K562 (cell line): ENCODE measurements at regions not wholly inside any gene's neighbourhood (a gene's known extent, or its start where the extent isn't known, plus 50 kb on each side); places are given as distances from the start of the nearest gene placed in this dataset.

Source experiments
- ATAC-seq: fragments of 200-7000 bp; cut with Tn5 transposase; 3 replicates; pipeline ENCODE4 v1.9.1; 2020; ENCODE audit warnings: moderate library complexity
- BruUV-seq: library from RNA; stranded (reverse); fragments of 400-500 nt; replicated peaks from 2 replicates; lab custom pipeline; 2021; lab: Mats Ljungman, UMichigan
- CTCF ChIA-PET: fragments of 300-600 bp; formaldehyde crosslinking; extraction: SDS; loops from one replicate; lab custom pipeline; 2021; ENCODE audit warnings: low intra/inter-chr PET ratio; lab: Yijun Ruan, JAX
- POLR2A ChIA-PET: fragments of 300-600, 350-650 bp; sonication (Branson Sonifier 250); formaldehyde crosslinking; extraction: SDS; loops from one replicate; lab custom pipeline; 2021; ENCODE audit warnings: antibody characterized with exemption, inconsistent platforms; lab: Yijun Ruan, JAX
- DNase-seq, 4 experiments: peaks; one replicate each; pipeline versions ENCODE4 v3.0.0 to v3.0.0-alpha.2; 2011 to 2018; ENCODE audit warnings: low spot score in 3 of 4, mixed read lengths in 3 of 4; ENCODE audit errors: extremely low read depth in 1 of 4
- FAIRE-seq: peaks from 2 replicates; lab custom pipeline; 2011; peaks lifted over from hg19 to GRCh38; lab: Jason Lieb, UNC
- H2AFZ ChIP-seq: 2 replicates; pipeline ENCODE4 v1.6.0; 2011; ENCODE audit warnings: low read depth, low read length, control low read depth, inconsistent platforms
- H3K27ac ChIP-seq: fragments of 200-600 bp; 3 replicates; pipeline ENCODE4 v1.8.0; 2011; ENCODE audit warnings: low read depth, mild to moderate bottlenecking, control low read depth, inconsistent platforms, low read length, moderate library complexity, mixed read lengths; ENCODE audit errors: extremely low read depth
- H3K27me3 ChIP-seq, 2 experiments: fragments of 300-600 bp in 1 of 2; 2 replicates in 1 of 2; 3 replicates in 1 of 2; pipeline versions ENCODE4 v1.6.0 to v1.8.0; 2011; ENCODE audit warnings: inconsistent platforms in 2 of 2, low read length in 2 of 2, mild to moderate bottlenecking in 1 of 2, mixed read lengths in 1 of 2, moderate library complexity in 1 of 2; ENCODE audit not compliant: control insufficient read depth in 2 of 2, insufficient read depth in 2 of 2
- H3K36me3 ChIP-seq: fragments of 300-600 bp; 3 replicates; pipeline ENCODE4 v1.8.0; 2011; ENCODE audit warnings: mild to moderate bottlenecking, low read length, inconsistent platforms; ENCODE audit not compliant: control insufficient read depth, insufficient read depth
- H3K4me1 ChIP-seq, 2 experiments: fragments of 200-600 bp in 1 of 2; replicated peaks in 1 of 2; 2 replicates in 1 of 2; 3 replicates in 1 of 2; pipeline versions ENCODE4 v1.5.1 to v1.8.0; 2011; ENCODE audit warnings: inconsistent platforms in 2 of 2, low read length in 2 of 2, mild to moderate bottlenecking in 1 of 2, mixed read lengths in 1 of 2, moderate library complexity in 1 of 2; ENCODE audit not compliant: control insufficient read depth in 2 of 2, insufficient read depth in 2 of 2
- H3K4me2 ChIP-seq: 2 replicates; pipeline ENCODE4 v1.6.1; 2011; ENCODE audit warnings: low read length, control low read depth, inconsistent platforms, mixed read lengths; ENCODE audit not compliant: insufficient read depth
- H3K4me3 ChIP-seq: fragments of 200-600 bp; sonication (generic), shearing (Covaris generic); 2 replicates; pipeline ENCODE4 v1.5.1; 2016; ENCODE audit warnings: control low read depth, inconsistent platforms
- H3K79me2 ChIP-seq: fragments of 200-600 bp; 3 replicates; pipeline ENCODE4 v1.8.0; 2011; ENCODE audit warnings: low read length, inconsistent platforms; ENCODE audit not compliant: control insufficient read depth, insufficient read depth
- H3K9ac ChIP-seq, 2 experiments: 2 replicates each; pipeline versions ENCODE4 v1.6.0 to v1.6.1; 2011; ENCODE audit warnings: low read depth in 2 of 2, low read length in 2 of 2, control low read depth in 1 of 2, inconsistent platforms in 1 of 2, mild to moderate bottlenecking in 1 of 2, mixed read lengths in 1 of 2; ENCODE audit not compliant: insufficient read depth in 1 of 2
- H3K9me1 ChIP-seq: one replicate; pipeline ENCODE4 v1.6.0; 2011; ENCODE audit warnings: inconsistent platforms, mild to moderate bottlenecking, low read length, moderate library complexity; ENCODE audit not compliant: control insufficient read depth, insufficient read depth
- H3K9me3 ChIP-seq: replicated peaks from 2 replicates; pipeline ENCODE4 v1.5.1; 2011; ENCODE audit warnings: low read depth, low read length, inconsistent platforms; ENCODE audit not compliant: control insufficient read depth, insufficient read depth
- H4K20me1 ChIP-seq: replicated peaks from 2 replicates; pipeline ENCODE4 v1.6.1; 2011; ENCODE audit warnings: low read length, inconsistent platforms, mixed read lengths; ENCODE audit not compliant: control insufficient read depth, insufficient read depth
- HDAC8 ChIP-seq: fragments of 450-650 bp; IDR thresholded peaks from 2 replicates; pipeline ENCODE4 v1.6.1; 2016; ENCODE audit warnings: mild to moderate bottlenecking, missing genetic modification characterization, moderate library complexity, missing compliant biosample characterization
- SLC30A9 ChIP-seq: fragments of 250-450 bp; sonication (Bioruptor Pico); IDR thresholded peaks from 2 replicates; pipeline ENCODE4 v1.8.0; 2022; ENCODE audit warnings: mild to moderate bottlenecking, moderate library complexity
- SMAD2 ChIP-seq: fragments of 150-350 bp; IDR thresholded peaks from 2 replicates; pipeline ENCODE4 v1.6.1; 2014; ENCODE audit warnings: low read depth, mild to moderate bottlenecking, low read length
- STAT5B ChIP-seq: fragments of 250-450 bp; sonication (Bioruptor Pico); IDR thresholded peaks from 2 replicates; pipeline ENCODE4 v1.8.0; 2021; ENCODE audit warnings: mild to moderate bottlenecking, inconsistent platforms
- TAF1 ChIP-seq: IDR thresholded peaks from 2 replicates; pipeline ENCODE4 v1.6.1; 2011; ENCODE audit warnings: mild to moderate bottlenecking, low read length, moderate library complexity; ENCODE audit not compliant: insufficient read depth, control insufficient read depth, severe bottlenecking; ENCODE audit errors: extremely low read depth
- U2AF1 ChIP-seq: fragments of 200-400 bp; formaldehyde crosslinking; optimal IDR thresholded peaks from 2 replicates; pipeline ENCODE3; 2017; ENCODE audit warnings: mild to moderate bottlenecking, low read depth, low read length, moderate library complexity
- ZNF3 ChIP-seq: fragments of 250-450 bp; sonication (Bioruptor Pico); IDR thresholded peaks from 2 replicates; pipeline ENCODE4 v1.5.0; 2021; ENCODE audit warnings: mild to moderate bottlenecking, moderate library complexity
- WGBS: fragments of 100-300 bp; shearing (Covaris generic); methylation state at CpG from one replicate; pipeline ENCODE4 v1.1.6; 2016; ENCODE audit warnings: low coverage, mixed read lengths; ENCODE audit not compliant: insufficient coverage; ENCODE audit errors: missing lambda C conversion rate; 5-methylcytosine and 5-hydroxymethylcytosine counted together
- in situ Hi-C: fragments of 300-500 bp; cut with MboI; formaldehyde crosslinking; loops from 4 replicates; pipeline ENCODE4 v1.15.0; 2018; ENCODE audit warnings: inconsistent platforms, mixed read lengths
- intact Hi-C: fragments of 100-400 bp; cut with micrococcal nuclease; formaldehyde crosslinking; loops from 2 replicates; pipeline ENCODE4 v1.14.2; 2022
- TF ChIP-seq, protein P1 (sequence below): fragments of 250-450 bp; sonication (Bioruptor Pico); IDR thresholded peaks from 2 replicates; pipeline ENCODE4 v1.4.0; 2020

GRCh38 chr13:78881054-78881453 is 222.1 kb upstream of the OBI1 start:
- intact Hi-C loops: no loop called here
- Histone ChIP-seq H3K9me1 (no peaks in the 10 kb centered on the region), H3K27me3 (no peaks in the 10 kb centered on the region), H3K4me3 (no peak overlapping the region), H3K4me1 (no peaks in the 10 kb centered on the region), H3K27ac (no peak overlapping the region), H3K79me2 (no peaks in the 10 kb centered on the region), H3K9me3 (no peaks in the 10 kb centered on the region), H3K9ac (no peak overlapping the region), H3K36me3 (no peaks in the 10 kb centered on the region), H3K4me2 (no peak overlapping the region), H2AFZ (no peak overlapping the region), H4K20me1 (no peaks in the 10 kb centered on the region)
- ChIA-PET POLR2A (no interaction called here), CTCF (no interaction called here)
- no peak for ATAC-seq
- TF ChIP-seq SLC30A9 (CRISPR knock-in tag): no peak
- DNase-seq: no peak
- no TSS peak for BruUV-seq
- in situ Hi-C loops: no loop called here
- no peak for FAIRE-seq
- WGBS: 0% methylated on average over 3 of the region's 3 CpGs

GRCh38 chr13:78876915-78877549 is 218.1 kb upstream of the OBI1 start:
- TF ChIP-seq ZNF3 (CRISPR knock-in tag): no peak
- TF ChIP-seq HDAC8 (tag): no peak
- TF ChIP-seq SMAD2: no peak
- TF ChIP-seq, protein P1, sequence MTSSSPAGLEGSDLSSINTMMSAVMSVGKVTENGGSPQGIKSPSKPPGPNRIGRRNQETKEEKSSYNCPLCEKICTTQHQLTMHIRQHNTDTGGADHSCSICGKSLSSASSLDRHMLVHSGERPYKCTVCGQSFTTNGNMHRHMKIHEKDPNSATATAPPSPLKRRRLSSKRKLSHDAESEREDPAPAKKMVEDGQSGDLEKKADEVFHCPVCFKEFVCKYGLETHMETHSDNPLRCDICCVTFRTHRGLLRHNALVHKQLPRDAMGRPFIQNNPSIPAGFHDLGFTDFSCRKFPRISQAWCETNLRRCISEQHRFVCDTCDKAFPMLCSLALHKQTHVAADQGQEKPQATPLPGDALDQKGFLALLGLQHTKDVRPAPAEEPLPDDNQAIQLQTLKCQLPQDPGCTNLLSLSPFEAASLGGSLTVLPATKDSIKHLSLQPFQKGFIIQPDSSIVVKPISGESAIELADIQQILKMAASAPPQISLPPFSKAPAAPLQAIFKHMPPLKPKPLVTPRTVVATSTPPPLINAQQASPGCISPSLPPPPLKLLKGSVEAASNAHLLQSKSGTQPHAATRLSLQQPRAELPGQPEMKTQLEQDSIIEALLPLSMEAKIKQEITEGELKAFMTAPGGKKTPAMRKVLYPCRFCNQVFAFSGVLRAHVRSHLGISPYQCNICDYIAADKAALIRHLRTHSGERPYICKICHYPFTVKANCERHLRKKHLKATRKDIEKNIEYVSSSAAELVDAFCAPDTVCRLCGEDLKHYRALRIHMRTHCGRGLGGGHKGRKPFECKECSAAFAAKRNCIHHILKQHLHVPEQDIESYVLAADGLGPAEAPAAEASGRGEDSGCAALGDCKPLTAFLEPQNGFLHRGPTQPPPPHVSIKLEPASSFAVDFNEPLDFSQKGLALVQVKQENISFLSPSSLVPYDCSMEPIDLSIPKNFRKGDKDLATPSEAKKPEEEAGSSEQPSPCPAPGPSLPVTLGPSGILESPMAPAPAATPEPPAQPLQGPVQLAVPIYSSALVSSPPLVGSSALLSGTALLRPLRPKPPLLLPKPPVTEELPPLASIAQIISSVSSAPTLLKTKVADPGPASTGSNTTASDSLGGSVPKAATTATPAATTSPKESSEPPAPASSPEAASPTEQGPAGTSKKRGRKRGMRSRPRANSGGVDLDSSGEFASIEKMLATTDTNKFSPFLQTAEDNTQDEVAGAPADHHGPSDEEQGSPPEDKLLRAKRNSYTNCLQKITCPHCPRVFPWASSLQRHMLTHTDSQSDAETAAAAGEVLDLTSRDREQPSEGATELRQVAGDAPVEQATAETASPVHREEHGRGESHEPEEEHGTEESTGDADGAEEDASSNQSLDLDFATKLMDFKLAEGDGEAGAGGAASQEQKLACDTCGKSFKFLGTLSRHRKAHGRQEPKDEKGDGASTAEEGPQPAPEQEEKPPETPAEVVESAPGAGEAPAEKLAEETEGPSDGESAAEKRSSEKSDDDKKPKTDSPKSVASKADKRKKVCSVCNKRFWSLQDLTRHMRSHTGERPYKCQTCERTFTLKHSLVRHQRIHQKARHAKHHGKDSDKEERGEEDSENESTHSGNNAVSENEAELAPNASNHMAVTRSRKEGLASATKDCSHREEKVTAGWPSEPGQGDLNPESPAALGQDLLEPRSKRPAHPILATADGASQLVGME: no peak
- TF ChIP-seq STAT5B (CRISPR knock-in tag): no peak
- TF ChIP-seq U2AF1: no peak
- TF ChIP-seq TAF1: no peak
- H2AFZ ChIP-seq: no peak overlapping the region

More at GRCh38 chr13:78876915-78877549, 218.1 kb upstream of the OBI1 start:
- H3K4me2 ChIP-seq: no peak overlapping the region
- no peaks in the 10 kb centered on the region for H3K27me3 ChIP-seq
- H4K20me1 ChIP-seq: no peaks in the 10 kb centered on the region
- H3K36me3 ChIP-seq: no peaks in the 10 kb centered on the region
- 0% methylated on average over 1 of the region's 1 CpG for WGBS
- no peaks in the 10 kb centered on the region for H3K79me2 ChIP-seq
- no peak overlapping the region for H3K4me3 ChIP-seq
- no peaks in the 10 kb centered on the region for H3K9me1 ChIP-seq
- FAIRE-seq (no peak), ATAC-seq (no peak), DNase-seq (no peak)
- no peak overlapping the region for H3K9ac ChIP-seq
- ChIA-PET POLR2A (no interaction called here), CTCF (no interaction called here)
- H3K27ac ChIP-seq: no peak overlapping the region
- H3K9me3 ChIP-seq: no peaks in the 10 kb centered on the region
- no peaks in the 10 kb centered on the region for H3K4me1 ChIP-seq
- intact Hi-C loops (no loop called here), in situ Hi-C loops (no loop called here)
- BruUV-seq: no TSS peak
